SIG-M5 treated with dmso at 0.1 percent for 504 hours (cell line): ENCODE measurements at regions not wholly inside any gene's neighbourhood (a gene's known extent, or its start where the extent isn't known, plus 50 kb on each side); places are given as distances from the start of the nearest gene placed in this dataset.

Experiments
- DNase-seq: peaks from one replicate; lab custom pipeline; 2025; ENCODE audit not compliant: unreplicated experiment; lab: John Stamatoyannopoulos, UW

DNA sequence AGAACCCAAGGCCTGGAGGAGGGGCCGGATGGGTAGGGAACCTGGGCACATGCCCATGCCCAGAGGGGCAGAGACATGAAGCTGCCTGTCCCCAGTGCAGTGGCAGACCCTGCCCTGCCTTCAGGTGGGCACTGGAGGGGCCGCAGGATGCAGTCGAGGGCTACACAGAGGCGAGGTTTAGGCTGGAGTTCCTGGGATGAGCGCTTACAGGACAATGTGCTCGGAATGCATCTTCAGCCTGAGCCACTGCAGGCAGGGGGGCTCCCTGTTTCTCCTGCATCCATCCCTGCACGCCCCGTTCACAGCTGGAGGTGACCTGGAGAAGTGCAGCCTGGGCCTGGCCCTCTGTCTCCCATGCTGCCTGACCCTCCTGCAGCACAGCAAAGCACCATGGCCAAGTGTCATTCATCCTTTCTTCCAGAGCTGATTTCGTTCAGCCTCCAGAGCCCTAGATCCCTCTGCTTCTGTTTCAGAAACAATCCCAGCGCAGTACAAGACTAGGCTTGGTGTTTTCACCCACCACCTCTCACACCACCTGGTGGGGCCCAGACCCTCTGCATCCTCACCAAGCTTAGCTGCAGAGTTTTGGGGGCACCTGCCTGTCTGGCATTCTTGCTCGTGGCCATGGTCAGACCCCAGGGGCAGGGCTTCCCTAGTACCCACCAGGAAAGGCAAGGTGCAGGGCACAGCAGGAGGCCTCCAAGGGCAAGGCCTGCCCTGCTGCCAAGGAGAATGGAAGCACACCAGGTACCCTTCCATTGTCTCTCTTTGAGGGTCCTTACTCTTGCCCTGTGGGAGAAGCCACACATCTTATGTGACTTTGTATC, 311.9 kb downstream of the TCERG1L start:
- DNase-seq = no peak

DNA sequence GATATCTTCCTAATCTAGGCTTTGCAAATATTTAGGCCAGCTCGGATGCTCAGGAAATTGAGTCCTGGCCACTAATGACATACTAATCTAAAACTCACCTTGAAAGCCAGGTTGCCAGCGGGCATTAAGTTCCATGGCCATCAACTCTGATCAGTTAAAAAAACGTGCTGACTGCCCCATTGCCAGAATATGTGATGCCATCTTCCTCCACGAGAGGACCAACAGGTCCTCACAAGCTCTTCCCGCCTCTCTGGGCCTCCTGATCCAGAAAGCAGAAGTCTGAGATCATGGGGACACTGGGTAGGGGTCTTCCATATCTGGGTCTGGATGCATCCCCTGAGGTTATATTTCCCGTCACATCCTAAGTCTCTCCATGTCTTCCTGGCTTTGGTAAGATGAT, 311.3 kb downstream of the TCERG1L start:
- DNase-seq = no peak

DNA sequence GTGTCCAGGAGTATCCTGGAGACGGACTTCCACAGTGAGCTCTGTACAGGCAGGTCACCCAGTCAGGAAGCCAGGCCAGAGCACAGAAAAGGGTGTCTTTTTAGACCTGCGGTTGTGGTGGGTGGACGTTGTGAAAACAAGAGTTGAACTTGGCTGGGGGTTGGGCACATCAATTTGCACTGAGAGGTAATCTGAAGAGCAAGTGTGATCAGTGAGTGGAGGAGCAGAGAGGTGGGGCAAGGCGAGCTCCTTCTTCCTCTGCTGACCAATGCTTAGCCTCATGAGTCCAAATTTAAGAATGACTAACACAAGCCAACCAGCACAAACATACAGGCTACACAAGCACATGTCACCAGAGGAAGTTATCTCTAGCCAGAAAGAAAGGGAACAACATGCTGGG, 310.8 kb downstream of the TCERG1L start:
- DNase-seq = no peak

DNA sequence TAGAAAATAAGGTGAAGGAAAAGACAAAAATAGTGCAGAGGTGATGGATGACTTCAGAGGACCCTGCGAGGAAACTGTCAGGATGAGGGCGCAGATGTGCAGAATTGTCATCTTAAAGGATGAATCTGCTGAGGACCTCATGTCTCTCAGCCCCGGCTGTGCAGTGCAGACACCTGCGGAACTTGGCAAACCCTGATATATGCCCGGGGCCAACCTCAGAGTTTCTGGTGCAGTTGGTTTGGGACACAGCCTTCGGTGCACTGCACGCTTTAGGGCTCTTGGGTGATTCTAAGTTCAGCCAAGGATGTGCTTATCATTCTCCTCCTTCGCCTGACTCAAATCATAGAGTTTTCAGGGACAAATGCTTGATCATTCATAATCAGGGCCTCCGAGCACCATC, 310.1 kb downstream of the TCERG1L start:
- no peak for DNase-seq

DNA sequence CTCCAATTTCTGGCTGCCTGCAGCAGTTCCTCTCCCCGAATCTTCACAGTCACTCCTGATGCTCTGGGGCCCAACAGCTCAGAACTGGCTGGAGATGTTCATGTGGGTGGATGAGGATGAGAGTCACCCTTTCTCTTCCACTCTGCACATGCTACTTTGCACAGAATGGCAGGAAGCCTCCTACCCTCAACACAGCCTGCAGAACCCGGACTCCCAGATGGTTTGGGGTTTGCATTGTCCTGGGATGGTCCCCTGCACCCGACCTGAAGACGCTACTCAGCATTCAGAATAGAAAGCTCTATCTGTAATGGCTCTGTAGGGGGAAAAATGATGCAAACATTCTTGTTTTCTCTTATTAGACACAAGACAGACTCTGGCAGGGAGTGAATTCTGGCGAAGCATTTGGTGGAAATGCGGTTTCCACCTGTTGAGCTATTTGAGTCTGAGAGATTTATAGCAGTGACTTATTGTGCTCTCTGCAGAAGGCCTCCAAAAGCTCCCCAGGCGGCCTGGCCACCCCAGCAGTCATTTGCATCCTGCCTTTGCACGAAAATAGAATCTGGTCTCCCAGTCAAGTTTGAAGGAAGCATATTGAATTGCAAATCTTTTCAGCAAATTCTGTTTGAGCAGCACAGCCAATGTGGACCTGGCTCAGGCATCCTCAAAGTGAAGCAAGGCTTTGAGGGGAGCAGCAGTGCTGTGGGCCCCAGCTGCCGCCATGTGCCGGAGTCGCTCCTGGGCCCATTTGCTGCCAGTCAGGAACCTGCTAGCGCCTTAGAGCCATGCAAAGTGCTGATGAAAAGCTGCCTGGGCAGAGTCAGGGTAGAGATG, 309.3 kb downstream of the TCERG1L start:
- no peak for DNase-seq

DNA sequence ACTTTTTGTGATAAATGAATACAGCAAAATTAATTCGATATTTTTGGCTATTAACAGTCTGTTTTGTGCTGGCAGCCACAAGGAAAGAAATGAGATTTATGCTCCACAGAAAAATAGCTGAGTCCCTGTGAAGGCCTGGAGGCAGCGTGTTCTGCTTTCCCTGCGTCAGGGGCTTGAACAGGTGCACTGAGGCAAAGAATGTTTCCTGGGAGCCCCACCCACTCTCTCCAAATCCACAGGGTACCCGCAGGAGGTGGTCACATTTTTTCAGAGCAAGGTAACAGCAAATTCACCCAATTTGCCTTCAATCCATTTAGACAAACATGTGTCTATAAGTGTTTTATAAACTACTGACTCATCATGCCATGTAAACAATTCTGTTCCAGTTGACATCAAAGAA, 308.1 kb downstream of the TCERG1L start:
- no peak for DNase-seq

DNA sequence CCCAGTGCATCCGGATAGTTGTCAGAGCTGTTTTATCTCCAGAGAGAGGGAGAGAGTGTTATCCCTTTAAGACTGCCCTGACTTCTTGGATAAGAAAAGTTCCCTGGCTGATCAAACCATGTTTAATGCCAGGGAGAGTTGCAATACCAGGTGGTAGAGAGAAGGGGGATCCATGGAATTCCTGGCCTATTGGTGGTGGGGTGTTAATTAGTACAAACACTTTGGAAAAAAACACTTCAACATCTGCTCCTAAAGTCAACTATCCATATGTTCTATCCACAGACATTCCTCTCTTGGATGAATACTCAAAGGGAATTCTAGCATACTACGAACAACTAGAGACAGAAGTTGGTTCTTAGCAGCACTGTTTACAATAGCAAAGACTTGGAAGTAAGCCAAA, 307.2 kb downstream of the TCERG1L start:
- no peak for DNase-seq

DNA sequence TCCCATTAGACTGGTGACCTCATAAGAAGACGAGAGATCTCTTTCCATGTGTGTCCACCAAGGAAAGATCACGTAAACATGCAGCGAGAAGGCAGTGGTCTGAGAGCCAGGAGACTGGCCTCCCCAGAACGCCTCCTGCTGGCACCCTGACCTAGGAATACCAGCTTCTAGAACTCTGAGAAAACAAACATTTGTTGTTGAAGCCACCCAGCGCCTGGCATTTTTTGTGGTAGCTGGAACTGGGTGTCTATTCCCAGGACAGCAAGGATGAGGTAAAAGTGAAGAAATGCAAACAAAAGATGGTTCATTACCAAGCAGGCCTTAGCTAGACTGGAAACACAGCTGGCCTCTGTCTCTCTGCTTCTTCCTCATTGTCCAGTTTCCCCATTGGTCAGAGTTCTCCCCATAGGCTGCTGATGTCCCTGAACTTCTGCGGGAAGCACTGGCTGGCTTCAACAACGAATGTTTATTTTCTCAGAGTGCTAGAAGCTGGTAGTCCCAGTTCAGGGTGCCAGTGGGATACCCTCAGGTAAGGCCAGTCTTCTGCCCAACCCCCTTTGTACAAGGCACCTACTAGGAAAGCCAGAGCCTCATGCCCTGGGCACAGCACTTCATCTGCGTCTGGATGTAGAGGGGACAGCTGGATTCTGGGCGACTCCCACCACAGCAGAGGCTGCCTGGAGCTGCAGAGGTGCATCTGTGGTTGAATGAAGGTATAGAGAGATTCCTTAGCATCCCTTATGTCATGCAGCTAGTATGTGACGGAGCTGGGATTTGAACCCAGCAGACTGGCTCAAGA, 304.9 kb downstream of the TCERG1L start:
- no peak for DNase-seq

DNA sequence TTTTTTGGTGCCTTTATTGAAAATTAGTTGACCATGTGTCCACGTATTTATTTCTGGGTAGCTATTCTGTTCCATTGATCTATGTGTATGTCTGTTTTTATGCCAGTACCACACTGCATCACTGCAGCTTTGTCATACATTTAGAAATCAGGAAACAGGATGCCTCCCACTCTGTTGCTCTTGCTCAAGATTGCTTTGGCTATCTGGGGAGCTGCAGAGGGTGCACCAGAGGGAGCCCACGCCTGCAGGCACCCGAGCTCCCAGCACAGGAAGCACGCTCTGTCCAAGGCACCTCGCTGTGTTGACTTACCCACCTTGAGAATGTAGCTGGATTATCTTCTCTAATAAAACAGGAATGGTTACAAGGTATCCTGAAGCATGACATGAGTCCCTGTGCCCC, 301.7 kb downstream of the TCERG1L start:
- DNase-seq = no peak

DNA sequence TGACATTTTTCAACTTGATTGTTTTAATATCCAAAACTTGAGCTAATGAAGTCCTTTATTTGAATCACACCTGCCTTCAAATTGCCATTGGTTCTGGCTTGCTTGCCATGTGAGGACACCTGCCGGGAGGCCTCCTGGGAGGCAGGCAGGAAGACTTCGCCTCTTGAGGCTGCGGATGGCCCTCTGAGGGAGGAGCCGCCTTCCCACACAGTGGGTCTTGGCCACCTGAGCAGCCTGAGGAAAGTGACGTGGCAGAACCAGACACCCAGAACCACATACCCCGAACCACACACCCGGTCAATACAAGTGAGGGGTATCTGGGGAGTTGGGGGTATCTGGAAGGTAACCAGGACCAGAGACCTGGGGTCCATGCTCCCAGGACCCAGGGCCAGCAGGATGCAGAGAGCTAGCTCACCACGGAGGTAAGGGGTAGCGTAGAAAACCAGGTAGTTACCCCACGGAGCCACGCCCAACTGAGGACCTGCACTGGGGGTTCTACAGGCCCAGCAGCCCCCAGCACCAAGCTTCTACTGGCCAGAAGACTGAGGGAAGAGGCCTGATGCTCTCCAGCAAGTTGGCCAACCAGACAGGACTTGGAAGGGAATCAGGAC, 300.5 kb downstream of the TCERG1L start:
- DNase-seq = no peak

DNA sequence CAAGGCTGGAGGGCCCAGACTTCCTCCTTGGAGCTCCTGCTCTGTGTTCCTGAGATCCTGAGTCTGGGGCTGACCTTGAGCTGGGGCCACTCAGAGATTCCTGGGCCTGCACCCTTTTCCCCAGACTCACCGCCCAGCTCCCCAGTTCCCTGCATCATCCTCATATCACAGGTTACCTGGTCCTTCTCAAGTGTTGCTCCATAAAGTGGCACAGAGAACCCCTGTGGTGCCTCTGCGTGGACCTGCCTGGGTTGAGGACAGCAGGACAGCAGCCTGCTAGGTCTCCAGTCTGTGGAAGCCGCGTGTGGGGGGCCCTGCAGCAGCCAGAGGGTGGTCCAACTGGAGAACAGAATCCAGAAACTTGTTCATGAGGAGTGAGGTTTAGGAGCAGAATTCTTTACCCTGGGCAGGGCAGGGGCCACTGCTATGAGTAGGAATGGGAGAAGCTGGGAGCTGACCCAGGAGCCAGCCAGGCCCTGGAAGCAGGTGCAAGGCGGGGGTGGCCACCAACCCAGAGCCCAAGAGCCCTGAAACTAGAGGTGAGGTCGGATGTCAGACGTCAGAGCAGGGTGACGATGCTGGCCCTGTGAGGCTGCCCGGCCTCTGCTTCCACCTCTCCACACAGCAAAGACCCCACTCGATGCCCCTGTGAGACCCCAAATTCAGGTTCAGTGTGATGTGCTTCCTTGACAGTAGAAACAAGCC, 299.4 kb downstream of the TCERG1L start:
- no peak for DNase-seq

DNA sequence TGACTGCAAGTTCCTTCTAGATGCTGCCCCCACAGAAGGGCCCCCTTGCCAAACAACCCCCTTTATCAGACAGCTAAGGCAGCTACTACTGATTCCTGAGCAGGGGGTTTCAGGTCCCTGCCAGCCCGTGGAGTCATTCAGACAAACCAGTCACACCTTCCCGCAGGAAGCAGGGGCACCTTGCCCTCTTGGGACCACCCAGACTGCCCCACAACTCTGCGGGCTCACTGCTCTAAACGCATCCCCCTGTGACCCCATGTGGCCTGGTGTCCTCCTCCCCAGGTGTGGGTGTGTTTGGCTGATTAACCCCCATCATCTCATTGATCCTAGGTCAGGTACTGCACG, 298.9 kb downstream of the TCERG1L start:
- DNase-seq = no peak

DNA sequence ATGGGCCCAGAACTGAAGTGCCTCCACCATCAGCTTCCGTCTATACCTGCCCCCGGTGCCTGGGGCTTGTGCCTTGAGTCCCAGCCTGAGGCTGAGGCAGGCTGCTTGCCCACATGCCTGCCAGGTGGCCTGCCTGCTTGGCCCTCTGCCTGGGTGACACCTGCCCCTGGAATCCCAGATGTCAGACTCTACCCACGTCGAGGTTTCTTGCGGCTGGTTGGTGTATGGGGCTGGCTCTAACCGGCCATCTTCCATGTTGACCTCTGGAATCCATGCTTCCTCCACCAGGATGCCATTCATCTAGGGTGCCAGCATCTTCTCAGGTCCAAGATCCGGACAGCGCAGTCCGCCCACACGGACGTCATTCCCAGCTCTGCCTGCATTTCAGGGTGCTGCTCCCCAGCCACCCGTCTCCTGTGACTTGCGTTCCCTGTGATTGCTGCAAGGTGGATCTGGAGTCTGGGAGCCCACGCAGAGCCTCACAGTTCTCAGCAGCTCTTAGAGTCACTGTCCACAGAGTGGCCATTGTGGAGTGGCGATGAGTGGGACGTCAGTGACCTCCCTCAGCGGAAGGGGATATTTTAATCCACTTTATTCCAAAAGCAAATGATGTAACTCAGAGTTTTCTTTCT, 298.1 kb downstream of the TCERG1L start:
- no peak for DNase-seq

DNA sequence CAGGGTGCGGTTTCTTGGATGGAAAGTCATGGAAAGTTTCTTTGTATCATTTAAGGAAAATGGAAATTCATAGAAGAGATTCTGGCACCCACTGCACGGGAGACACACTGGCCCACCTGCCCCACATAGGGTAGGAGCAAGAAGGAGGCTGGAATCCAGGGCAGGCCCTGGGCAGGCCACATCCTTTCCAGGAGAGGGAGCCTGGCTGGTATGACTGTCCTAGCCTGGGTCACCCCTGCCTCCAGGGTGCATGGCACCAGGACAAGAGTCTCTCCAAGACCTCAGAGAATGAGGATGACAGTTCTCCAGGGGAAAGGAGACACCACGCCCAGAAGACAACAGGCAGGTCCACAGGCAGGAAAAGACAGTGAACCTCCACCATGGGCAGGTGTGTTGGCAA, 297.2 kb downstream of the TCERG1L start:
- no peak for DNase-seq

DNA sequence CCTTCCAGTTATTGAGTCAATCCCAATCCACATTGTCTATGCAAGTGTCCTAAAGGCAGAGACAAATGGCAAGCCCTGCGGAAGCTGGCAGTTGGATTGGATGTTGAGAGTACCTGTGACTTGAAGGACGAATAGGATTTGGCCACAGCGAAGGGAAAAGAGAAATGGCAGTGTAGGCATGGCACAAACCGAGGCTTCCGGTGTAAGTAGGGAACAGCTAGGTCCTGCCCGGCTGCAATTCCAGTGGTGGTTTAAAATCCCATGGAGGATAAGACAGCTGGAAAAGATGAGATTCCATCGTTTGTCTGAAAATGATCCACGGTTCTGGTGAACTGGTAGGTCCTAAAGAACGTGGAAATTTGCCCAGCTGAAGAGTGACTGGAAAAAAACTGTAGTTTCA, 296.2 kb downstream of the TCERG1L start:
- no peak for DNase-seq

DNA sequence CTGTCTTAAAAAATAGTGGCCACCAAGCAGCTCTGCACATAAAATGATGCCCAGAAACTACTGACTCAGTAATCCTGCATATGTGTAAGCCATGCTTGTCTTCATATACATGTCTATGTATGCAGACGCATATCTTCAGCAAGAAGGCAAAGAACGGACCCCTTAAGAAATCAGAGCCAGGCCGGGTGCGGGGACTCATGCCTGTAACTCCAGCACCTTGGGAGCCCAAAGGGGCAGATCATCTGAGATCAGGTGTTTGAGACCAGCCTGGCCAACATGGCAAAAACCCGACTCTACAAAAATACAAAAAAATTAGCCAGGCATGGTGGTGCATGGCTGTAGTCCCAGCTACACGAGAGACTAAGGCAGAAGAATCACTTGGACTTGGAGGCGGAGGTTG, 295.0 kb downstream of the TCERG1L start:
- no peak for DNase-seq

DNA sequence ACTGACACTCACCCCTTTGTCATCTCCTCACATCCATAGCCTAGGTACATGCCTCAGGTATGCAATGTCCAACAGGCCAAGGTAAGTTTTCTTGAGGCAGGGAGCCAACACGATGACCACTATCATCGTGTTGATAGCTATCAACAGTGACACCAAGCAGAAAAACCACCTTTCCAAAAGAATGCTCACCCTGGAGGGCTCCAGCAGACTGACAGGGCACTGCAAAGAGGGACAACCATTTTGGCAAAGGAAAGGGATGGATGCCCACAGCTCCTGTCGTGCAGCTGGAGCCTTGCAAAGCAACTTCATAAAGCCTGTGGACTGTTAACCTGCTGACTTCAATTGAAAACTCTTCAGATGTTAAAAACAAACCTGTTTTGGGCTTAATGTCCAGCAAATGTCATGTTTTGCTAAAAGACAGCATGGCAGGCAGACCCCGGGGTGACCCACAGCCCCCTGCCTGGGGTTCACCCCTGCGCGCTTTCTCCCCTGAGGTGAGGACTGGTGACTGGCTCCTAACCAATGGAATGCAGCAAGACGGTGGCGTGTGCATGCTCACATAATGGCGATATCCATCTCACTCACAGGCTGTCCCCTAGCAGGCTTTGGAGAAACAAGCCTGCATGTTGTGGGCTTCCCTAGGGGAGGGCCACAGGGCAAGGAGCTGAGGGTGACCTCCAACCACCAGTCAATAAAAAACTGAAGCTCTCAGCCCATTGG, 293.8 kb downstream of the TCERG1L start:
- no peak for DNase-seq

DNA sequence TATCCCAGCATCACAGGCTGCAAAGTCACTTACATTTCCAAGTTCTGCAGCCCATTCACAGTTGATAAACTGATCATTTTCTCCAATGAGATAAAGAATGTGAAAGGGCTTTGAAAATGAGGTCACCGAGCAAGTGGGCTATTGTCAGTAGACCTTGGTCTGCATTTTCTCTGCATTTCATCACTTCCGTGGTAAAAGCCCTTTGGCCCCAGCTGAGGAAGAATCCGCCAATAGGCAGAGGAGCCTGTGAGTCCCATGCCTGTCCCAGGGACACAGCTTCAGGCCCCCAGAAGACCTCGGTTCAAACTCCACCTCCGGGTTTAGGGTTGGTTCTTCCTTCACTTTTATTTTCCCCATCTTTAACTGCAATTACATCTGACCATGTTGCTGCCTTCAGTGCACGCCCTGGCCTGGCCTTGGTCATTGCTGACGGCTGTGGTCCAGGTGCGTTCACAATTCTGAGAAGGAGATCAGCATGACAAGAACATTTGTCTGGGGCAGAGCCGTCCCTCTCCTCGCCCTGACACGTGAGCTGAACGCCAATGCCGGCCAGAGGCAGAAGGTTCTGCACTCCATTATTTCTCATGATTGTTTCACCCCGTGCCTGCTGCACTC, 292.5 kb downstream of the TCERG1L start:
- no peak for DNase-seq

DNA sequence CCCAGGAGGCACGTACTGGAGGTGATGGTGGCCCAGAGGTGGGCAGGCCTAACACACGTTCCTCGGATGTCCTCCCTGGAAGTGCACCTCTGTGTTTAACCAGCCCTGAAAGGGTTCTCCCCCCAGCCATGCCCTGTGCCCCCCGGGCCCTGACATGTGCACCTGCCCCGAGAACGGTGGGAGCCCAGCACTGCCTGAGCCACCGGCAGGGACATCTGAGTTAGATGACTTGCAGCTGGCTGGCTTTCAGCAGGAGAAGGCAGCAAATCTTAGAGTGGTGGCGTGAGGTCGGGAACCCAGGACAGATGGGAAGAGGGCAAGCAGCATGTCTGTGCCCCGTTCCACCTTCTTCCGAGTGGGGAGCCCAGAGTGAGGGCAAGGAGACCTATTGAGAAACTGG, 291.8 kb downstream of the TCERG1L start:
- no peak for DNase-seq
